K562 (cell line): ENCODE measurements at regions not wholly inside any gene's neighbourhood (a gene's known extent, or its start where the extent isn't known, plus 50 kb on each side); places are given as distances from the start of the nearest gene placed in this dataset.

Experiments
- AFF4 ChIP-seq: sonication (generic); formaldehyde crosslinking; IDR thresholded peaks from 2 replicates; pipeline ENCODE4 v1.8.0; 2023; ENCODE audit warnings: mild to moderate bottlenecking, missing genetic modification reagents
- ARID1B ChIP-seq: fragments of 450-650 bp; IDR thresholded peaks from 2 replicates; pipeline ENCODE4 v1.6.1; 2016; ENCODE audit warnings: antibody characterized with exemption, mild to moderate bottlenecking, inconsistent platforms
- BRD4 ChIP-seq: fragments of 200-600 bp; sonication (generic); IDR thresholded peaks from 2 replicates; pipeline ENCODE4 v1.6.1; 2017; ENCODE audit warnings: inconsistent platforms
- CEBPB ChIP-seq: fragments of 450-650 bp; IDR thresholded peaks from 2 replicates; pipeline ENCODE4 v1.6.1; 2016; ENCODE audit warnings: missing genetic modification characterization, missing compliant biosample characterization
- CHD7 ChIP-seq: fragments of 200-600 bp; sonication (generic); IDR thresholded peaks from one replicate; pipeline ENCODE4 v1.6.1; 2012; ENCODE audit warnings: mild to moderate bottlenecking, low read depth, low read length, inconsistent platforms
- KLF16 ChIP-seq: IDR thresholded peaks from 2 replicates; pipeline ENCODE4 v1.6.1; 2016; ENCODE audit warnings: antibody characterized with exemption
- POLR2AphosphoS5 ChIP-seq: IDR thresholded peaks from 2 replicates; pipeline ENCODE4 v1.6.1; 2011; ENCODE audit warnings: mild to moderate bottlenecking, low read depth, low read length, moderate library complexity; ENCODE audit not compliant: control insufficient read depth, insufficient read depth
- RFX5 ChIP-seq: IDR thresholded peaks from 2 replicates; pipeline ENCODE4 v1.6.1; 2011; ENCODE audit warnings: low read depth, mild to moderate bottlenecking, improper control_type of control experiment, low read length
- TRIM24 ChIP-seq, 2 experiments: fragments of 450-650 bp; IDR thresholded peaks; 2 replicates each; pipeline ENCODE4 v1.6.1; 2016
- ZNF707 ChIP-seq: fragments of 250-450 bp; sonication (Bioruptor Pico); conservative IDR thresholded peaks from 2 replicates; pipeline ENCODE4 v1.8.0; 2022; ENCODE audit warnings: inconsistent platforms, mild to moderate bottlenecking, moderate library complexity

- no peak for TF ChIP-seq AFF4 (CRISPR knock-in tag)
- TF ChIP-seq BRD4, result no peak
- TF ChIP-seq RFX5, result no peak
- TF ChIP-seq KLF16, result peak; percentile 65
- peak; percentile 84 to 85 for TF ChIP-seq TRIM24 (IDR thresholded peaks at IDR 0.05)
- TF ChIP-seq ZNF707 (CRISPR knock-in tag), result no peak
- TF ChIP-seq POLR2AphosphoS5, result peak; percentile 46; the same call in 1 of the 2 replicates
- TF ChIP-seq ARID1B, result peak; percentile 79
- TF ChIP-seq CEBPB, result 0 out of 2 replicates have a peak, but pooled peaks have one; percentile 14
- no peak for TF ChIP-seq CHD7
Observed at GRCh38 chr11:38517991-38518390, 1920.0 kb upstream of the RAG2 start (continued).
